ENCODE measurements at regions not wholly inside any gene's neighbourhood (a gene's known extent, or its start where the extent isn't known, plus 50 kb on each side); places are given as distances from the start of the nearest gene placed in this dataset.
"Not testable (repeated sequence)": the region's sequence is repeated elsewhere in the genome, so short reads cannot be mapped to it uniquely, and the experiment has no call there.

DNA sequence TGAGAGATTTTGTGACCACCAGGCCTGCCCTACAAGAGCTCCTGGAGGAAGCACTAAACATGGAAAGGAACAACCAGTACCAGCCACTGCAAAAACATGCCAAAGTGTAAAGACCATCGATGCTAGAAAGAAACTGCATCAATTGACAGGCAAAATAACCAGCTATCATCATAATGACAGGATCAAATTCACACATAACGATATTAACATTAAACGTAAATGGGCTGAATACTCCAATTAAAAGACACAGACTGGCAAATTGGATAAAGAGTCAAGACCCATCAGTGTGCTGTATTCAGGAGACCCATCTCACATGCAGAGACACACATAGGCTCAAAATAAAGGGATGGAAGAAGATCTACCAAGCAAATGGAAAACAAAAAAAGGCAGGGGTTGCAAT, 182.4 kb downstream of the PRELID2 start:
- not testable (repeated sequence) for DNase-seq

DNA sequence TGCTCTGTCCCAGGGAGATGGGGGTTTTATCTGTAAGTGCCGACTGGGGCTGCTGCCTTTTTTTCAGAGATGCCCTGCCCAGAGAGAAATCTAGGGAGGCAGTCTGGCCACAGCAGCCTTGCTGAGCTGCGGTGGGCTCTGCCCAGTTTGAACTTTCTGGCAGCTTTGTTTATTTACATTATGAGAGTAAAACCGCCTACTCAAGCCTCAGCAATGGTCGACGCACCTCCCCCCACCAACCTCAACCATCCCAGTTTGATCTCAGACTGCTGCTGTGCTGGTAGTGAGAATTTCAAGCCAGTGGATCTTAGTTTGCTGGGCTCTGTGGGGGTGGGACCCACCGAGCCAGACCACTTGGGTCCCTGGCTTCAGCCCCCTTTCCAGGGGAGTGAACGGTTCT, 188.0 kb downstream of the PRELID2 start:
- not testable (repeated sequence) for DNase-seq

DNA sequence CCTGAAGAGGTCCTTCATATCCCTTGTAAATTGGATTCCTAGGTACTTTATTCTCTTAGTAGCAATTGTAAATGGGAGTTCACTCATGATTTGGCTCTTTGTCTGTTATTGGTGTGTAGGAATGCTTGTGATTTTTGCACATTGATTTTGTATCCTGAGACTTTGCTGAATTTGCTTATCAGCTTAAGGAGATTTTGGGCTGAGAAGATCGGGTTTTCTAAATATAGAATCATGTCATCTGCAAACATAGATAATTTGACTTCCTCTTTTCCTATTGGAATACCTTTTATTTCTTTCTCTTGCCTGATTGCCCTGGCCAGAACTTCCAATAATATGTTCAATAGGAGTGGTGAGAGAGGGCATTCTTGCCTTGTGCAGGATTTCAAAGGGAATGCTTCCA, 191.9 kb downstream of the PRELID2 start:
- DNase-seq, result not testable (repeated sequence)

DNA sequence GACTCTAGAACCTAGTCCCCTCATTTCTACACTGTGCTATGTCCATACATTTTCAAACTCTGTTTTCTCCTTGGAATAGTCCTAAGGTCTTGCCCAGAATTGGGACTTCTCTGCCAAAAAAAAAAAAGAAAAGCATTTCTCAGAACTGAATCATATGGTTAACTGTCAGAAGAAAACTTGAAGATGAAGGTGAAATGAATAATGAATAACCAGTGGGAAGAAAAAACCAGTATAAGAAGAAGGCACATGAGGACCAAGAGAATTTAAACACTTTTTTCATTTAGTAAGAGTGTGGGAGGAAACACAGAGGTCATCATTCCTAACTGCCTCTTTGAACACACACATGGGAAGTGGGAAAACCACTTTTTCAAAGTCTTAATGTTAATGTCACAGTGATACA, 197.7 kb downstream of the PRELID2 start:
- DNase-seq, result peak; percentile 42

DNA sequence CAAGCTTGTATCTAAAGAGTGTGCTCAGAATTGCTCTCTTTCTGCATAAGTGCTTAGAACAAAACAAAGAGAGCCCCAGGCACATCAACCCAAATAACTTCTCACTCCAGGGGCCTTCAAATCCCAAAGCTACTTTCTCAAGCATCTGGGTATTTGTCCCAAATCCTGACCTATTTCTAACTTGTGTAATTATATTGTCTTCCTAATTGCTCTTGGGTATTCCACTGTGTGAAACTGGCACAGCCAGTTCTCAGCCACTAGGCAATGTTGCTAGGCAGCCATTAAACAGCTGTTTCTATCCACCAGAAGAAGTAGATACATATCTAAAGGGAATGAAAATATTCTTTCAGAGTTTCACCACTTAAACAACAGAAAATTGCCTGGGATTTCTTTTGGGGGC, 198.8 kb downstream of the PRELID2 start:
- no peak for DNase-seq

DNA sequence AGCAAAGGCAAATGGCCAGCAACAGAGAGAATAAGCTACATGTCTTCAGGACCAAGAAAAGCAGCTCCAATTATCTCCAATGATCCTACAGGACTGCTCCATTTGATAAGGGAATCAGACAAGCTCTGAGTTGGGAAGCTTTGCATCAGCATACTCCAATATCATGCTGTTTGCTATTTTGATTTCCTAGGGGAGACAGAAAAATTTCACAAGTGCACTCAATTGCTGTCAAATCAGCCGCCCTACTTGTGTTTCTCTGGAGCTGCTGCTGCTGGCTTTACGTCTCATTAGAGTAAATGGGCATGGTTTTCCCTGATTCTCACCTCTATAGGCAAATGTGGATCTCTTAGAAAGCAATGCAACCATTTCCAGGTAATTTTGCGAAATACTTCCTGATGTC, 201.7 kb downstream of the PRELID2 start:
- DNase-seq, result no peak

DNA sequence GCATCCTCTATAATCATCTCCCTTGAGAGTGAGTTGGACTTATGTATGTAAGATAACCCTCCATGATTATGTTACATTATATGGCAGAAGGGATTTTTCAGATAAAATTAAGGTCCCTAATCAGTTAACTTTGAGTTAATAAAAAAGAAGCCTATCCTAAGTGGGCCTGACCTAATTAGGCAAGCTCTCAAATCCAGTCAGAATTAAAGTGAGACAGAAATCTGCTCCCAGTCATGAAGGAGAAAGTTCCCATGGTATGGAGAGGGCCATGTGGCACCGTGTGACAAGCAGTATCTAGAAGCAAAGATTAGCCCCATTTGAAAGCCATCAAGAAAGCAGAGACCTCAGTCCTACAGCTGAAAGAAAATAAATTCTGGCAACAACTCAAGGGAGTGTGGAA, 202.4 kb downstream of the PRELID2 start:
- DNase-seq, result no peak

DNA sequence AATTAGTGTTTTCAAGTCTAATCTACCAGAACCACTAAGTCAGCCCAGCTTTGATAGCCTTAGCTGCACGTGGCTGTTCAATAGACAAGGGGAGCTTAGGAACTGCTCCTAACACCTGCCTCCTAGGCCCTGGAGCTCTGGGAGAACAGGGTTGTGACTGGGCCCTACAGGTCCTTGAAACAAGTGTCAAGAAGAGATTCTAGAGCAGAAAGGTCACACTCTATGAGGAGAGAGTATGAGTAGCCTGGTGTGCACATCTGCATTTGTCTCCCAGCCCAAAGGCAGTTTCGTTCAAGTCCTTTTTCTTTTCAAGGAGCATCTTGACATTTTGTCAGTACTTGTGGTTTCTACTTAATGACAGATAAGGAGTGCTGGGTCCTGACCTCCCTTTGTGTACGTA, 206.1 kb downstream of the PRELID2 start:
- DNase-seq, result no peak

DNA sequence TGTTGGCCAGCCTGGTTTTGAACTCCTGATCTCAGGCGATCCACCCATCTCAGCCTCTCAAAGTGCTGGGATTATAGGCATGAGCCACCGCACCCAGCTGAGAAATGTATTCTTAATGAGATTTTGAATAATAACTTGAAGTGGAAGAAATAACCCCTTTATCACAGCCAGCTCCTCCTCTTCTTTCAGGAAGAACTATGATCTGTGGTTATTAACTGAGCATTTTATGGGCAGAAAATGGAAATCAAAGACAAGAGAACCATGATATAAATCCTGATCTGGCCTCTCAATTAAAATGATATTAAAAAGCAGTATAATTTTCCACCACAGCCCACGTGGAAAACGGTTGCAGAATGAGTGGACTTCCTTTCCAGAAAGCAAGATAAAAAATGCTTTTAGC, 206.6 kb downstream of the PRELID2 start:
- no peak for DNase-seq

DNA sequence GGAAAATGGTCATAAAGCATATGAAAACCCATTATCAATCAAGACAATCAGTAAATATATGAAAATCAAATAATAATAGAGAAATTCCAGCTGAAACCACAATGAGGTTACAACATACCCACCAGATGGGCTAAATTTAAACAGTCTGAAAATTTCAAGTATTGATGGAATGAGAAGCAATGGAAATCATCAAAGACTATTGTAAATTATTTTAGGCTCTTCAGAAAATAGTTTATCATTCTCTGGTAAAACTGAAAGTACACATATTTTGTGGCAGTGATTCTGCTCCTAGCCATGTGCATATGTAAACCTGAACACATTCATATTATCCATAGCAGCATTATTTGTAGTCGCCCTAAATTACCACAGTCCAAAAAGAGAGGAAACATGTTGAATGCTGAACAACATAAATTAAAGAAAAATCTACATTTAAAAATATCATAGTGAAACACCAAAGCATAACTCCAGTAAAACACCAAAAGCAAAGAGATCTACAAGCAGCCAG, 215.3 kb downstream of the PRELID2 start:
- DNase-seq, result peak; percentile 9

DNA sequence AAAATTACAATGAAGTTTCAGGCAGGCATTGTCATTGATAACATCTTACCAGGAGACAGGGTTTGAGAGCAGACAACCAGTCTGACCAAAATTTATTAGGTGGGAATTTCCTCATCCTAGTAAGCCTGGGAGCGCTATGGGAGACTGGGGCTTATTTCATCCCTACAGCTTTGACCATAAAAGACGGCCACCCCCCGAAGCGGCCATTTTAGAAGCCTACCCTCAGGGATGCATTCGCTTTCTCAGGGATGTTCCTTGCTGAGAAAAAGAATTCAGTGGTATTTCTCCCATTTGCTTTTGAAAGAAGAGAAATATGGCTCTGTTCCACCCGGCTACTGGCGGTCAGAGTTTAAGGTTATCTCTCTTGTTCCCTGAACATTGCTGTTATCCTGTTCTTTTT, 218.4 kb downstream of the PRELID2 start:
- not testable (repeated sequence) for DNase-seq

DNA sequence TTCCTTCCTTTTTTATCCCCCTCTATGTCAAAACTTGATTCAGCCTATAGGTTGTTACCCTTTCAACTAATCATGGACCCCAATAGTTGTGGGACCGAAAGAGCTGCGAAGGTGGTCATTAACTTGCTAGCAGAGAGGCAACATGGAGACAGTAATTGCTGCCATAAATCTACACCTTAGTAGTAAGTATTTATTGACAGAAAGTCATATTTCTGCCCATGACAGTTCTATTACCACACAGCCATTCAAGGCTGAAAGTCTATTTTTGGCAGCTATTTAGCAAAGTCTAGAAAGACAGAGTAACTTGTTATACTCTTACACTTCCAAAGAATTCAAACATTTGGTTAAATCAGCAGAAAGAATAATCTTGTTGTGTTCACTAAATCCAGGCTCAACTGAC, 236.2 kb downstream of the PRELID2 start:
- DNase-seq, result no peak

DNA sequence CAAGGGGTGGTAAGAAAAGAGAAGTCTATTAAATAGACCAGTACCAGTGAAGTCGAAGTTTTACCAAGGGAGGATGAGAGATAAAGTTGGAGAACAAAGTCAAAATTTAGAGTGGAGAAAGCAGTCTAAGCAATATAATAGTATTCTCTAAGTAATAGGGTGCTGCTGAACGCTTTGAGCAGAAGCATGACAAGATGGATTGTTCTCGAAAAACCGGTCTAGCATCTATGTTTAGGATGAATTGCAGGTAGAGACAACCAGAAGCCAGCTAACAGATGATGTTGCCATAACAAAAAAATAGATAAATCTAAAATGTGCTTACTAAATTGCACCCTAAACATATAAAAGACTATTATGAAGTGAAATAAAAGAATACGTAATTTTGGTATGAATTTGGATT, 237.0 kb downstream of the PRELID2 start:
- DNase-seq, result no peak

DNA sequence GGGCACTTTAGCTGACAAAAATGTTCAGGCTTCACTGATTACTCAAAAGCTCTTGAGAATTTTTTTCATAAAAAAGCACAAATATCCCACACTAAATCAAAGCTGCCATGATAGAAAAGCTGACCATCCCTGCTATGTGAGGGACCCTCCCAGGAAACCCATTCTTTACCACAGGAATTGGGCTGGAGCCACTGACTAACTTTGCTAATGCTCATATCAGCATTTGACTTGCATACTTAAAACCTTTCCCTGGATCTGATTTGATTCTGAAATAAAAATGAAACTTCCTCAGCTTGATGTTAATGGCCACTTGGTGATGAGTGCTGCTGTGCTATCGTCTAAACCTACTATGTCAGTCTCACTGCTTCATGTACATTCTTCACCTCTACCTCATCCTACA, 243.6 kb downstream of the PRELID2 start:
- peak; percentile 69 for DNase-seq

DNA sequence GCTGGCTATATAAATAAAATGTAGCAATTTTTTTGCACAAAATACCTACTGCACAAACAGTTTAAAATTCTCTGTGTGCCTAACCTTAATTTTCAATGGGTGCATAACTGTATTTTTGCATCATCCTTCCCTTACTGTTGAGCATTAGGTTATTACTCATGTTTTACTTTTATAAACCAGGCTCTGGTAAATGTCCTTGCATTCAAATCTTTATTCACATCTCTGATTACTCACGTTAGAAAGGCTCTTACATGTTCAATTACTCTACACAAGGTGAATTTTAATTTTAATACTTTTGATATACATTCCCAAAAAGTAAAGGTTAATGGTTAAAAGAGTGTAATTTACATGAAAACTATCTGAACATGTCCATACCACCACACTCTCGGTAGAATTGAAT, 246.1 kb downstream of the PRELID2 start:
- DNase-seq, result no peak

DNA sequence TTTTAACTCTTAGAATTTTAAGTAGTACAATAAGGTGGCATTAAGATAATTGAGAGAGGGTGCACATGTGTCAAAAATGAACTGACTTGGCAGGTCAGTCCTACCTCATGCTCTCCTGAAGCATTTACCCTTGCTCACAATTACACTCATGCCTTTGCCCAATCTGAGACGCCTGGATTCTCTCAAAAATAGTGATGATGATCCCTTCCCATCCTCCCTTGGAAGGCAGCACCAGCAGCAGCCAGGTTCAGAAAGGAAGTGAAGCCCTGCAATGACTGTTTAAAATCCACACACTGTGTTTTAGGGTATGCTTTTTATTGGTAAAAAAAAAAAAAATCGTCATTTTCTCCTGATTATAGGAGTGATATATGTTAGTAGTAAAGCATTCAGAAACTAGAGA, 246.6 kb downstream of the PRELID2 start:
- no peak for DNase-seq

DNA sequence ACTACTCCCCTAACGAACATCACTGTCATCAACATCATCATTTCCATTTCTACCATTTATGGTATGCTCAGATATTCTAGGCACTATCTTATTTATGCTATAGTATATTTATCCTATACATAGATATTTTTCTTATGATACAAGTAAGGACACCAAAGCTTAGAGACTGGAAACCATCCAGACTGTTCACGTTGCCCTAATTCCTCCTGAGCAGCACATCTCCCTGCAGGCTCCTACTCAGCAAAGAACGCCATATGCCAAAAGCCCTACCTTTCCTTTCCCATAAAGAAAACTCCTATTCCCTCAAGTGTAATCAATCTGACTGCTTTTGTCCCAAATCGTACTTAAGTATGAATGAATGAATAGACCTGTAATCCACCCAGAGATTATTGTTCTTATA, 247.0 kb downstream of the PRELID2 start:
- no peak for DNase-seq

DNA sequence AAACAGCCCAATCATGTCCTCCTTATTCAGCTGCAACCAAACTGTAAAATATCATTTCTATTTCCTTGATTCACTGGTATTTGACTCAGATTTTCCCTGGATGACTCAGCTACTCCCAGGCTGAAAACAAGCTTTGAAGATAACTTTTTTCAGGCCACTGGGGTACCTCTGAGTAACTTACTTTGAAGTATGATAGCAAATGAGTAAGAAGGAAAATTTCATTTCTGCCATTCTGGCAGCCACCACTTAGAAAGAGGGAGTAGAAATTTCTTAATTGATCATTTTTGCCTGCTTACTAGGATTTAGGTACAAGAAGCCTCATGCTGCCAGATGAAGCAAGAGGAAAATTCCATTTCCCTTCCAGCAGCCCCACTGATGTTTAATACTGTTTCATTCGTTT, 247.4 kb downstream of the PRELID2 start:
- DNase-seq, result peak; percentile 92

DNA sequence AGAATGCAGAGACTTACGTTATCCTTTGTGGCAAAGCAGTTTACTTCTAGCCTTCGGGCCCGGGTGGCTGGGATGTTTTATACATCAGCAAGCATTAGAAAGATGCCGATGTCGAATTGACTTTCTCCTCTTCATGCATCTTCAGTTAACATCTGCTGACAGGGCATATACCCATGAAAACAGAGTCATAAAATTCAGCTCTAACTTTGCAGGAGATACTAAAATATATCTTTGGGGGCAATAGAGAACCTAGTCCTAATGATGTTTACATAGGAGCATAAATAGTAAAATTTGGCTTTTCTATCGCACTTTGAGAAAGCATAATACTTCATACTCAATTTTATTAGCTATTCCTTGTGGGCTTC, 247.9 kb downstream of the PRELID2 start:
- DNase-seq, result no peak

DNA sequence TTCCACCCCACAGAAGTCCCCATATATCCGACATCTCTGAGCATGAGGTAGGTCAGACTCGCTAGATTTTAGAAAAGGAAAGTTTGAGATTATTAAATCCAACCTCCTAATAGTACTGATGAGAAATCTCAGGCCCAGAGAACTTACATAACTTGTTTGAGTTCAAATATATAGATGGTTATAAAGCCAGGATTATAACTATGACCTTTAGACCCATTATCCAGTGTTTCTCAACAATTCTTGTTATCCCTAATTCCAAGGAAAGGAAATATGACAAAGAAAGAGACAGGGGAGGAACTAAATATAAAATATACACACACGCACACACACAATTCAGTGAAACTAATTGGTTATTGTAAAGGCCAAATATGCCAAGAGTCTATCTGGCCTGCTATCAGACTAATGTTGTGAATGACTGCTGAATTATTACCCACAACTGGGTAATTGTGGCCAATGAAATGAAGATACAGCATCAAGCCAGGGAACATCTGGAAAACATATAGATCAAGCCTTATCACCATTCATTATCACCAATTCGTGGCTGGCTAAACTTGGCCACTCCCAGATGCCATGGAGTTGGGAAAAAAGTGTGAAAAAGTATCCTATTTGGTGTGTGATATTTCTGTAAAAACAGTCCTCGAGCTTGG, 248.4 kb downstream of the PRELID2 start:
- DNase-seq, result no peak

DNA sequence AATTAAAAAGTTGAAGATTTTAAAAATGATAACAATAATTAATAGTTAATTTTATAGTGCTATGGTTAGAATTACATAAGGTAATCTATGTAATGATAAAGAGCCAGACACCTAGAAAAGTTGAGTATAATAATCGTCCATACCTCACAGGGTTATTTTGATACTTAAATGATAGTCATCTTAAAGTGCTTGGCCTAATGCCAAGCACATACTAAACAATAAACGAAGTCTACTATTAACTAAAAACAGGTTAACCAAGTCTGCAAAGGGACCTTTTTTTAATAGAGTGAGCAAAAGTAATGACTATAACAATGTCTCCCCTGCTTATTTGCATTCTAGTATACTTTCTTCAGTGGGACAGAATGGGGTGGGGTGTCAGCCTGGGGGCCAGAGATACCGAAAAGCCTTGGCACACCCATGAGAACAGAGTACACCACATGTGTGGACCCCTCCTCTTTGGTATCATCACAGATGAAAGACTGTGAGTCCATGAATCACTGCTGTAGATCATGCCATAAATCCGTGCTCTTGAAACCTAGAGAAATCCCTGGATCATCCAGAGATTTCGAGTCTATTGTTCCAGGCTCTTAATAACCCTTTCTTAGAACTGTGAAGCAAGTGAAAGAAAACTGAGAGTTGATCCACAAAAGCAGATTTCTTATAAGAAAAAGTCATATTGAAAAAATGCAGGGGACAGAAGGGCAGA, 249.5 kb downstream of the PRELID2 start:
- DNase-seq, result no peak

DNA sequence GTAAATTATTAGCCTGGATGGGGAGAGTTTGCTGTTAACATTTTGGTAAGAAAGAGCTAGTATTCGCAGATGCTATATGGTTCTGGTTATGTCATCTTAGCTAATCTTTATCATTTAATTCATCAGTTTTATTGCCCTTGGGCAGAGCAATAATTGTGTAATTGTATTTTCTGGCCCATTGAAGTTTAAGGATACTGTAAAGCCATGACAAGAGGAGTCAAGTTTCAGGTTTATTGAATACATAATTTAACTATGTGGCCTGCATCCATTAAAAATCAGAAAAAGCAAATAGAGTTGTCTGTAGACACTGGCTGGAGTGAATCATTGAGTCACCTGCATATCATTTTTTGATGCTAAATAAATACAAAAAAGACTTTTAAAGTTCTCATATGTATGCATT, 255.8 kb downstream of the PRELID2 start:
- DNase-seq, result no peak

DNA sequence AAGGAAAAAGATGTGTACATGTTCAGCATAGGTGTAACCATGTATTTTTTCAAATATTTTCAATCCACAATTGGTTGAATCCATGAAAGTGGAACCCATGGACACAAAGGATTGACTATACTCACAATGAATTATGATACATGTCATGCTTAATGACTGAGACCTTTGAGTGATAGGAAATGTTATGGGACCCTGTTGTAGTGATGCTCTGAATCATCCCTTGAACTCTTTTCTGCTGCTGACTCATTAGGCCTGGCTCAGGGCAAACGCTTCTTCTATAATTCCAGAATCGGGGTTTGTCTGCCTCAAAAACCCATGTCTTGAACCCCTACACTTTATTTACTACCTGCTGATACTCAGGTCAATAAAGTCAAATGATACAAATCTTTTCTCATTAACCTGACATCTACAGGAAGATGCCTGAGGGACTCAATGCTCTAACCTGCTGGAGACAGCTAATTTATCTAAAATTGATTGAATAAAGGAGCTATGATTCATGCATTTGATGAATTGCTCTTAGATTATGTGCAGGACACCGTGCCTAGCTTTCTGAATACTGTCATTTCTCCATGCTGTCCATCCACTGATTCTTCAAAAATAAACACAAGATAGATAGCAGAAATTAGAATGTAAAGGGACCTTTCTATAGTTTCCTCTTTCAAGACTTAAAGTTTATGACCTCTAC, 260.1 kb downstream of the PRELID2 start:
- DNase-seq, result peak; percentile 11

DNA sequence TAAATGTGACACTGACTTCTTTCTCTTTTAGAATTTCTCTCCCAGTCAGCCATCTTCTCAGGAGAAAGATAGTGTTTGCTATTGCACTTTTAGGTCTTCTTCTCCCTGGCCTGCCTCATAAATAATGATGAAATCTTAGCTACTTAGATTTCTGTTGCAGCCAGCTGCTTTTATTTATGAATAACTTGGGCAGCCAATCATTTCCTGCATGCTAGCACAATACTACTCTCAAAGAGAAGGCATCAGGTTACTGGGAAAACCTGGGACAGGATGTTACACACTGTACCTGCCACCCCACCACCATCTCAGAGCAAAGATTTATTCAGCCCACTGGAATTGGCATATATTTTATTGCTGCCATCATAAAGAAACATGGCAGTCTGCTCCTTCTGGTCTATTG, 266.6 kb downstream of the PRELID2 start:
- peak; percentile 6 for DNase-seq
